ENCODE measurements at regions not wholly inside any gene's neighbourhood (a gene's known extent, or its start where the extent isn't known, plus 50 kb on each side); places are given as distances from the start of the nearest gene placed in this dataset.

- Histone ChIP-seq H4K20me1 (ENCODE audit: low read depth, low read length) (no peaks in the 10 kb centered on the region), H3F3A (ENCODE audit: insufficient read depth) (no peaks in the 10 kb centered on the region), H3K36me3 (ENCODE audit: low read length) (no peaks in the 10 kb centered on the region), H3K4me3 (ENCODE audit: insufficient read depth, low read length, poor library complexity, severe bottlenecking) (no peak overlapping the region), H2AFZ (ENCODE audit: low read depth, low read length, severe bottlenecking) (no peak overlapping the region), H3K9me2 (replicated peaks; ENCODE audit: insufficient read depth, low read length) (no peaks in the 10 kb centered on the region), H3K4me2 (ENCODE audit: low read depth, low read length, poor library complexity, severe bottlenecking) (no peak overlapping the region), H3K27ac (ENCODE audit: low read depth, low read length) (no peak overlapping the region), H3K79me2 (ENCODE audit: insufficient read depth, low read length) (no peaks in the 10 kb centered on the region), H3K9ac (ENCODE audit: low read length) (no peak overlapping the region), H3K9me3 (ENCODE audit: insufficient read depth, low read length) (no peaks in the 10 kb centered on the region), H3K27me3 (ENCODE audit: low read length) (no peaks in the 10 kb centered on the region)
- TF ChIP-seq EZH2phosphoT487 (conservative IDR thresholded peaks at IDR 0.05; ENCODE audit: low read length), result no peak
- TF ChIP-seq, protein P1, sequence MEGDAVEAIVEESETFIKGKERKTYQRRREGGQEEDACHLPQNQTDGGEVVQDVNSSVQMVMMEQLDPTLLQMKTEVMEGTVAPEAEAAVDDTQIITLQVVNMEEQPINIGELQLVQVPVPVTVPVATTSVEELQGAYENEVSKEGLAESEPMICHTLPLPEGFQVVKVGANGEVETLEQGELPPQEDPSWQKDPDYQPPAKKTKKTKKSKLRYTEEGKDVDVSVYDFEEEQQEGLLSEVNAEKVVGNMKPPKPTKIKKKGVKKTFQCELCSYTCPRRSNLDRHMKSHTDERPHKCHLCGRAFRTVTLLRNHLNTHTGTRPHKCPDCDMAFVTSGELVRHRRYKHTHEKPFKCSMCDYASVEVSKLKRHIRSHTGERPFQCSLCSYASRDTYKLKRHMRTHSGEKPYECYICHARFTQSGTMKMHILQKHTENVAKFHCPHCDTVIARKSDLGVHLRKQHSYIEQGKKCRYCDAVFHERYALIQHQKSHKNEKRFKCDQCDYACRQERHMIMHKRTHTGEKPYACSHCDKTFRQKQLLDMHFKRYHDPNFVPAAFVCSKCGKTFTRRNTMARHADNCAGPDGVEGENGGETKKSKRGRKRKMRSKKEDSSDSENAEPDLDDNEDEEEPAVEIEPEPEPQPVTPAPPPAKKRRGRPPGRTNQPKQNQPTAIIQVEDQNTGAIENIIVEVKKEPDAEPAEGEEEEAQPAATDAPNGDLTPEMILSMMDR (IDR thresholded peaks at IDR 0.05; ENCODE audit: insufficient read depth, low read length, poor library complexity, severe bottlenecking), result no peak
Measured at GRCh38 chr18:57906852-57907251, 103.7 kb upstream of the ATP8B1 start.

DNA sequence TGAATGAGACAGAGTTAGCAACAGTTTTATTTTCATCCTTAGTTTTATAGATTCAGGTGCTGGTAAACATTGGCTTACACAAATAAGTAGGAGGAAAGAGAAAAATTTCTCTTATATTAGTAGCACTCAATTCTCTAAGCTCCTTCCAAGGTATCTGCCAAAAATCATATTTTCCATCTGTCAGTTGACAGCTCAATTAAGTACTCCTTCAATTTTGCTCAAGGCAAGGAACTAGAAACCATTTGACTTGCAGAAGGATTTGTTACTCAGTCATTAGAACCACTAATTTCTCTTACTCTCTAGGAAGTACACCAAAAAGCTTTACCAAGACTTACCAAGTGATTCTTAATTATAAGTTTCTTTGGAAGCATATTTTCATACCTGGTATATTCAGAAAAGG, 101.4 kb upstream of the ATP8B1 start:
- no peaks in the 10 kb centered on the region for H3K79me2 ChIP-seq (ENCODE audit: insufficient read depth, low read length)
- no peaks in the 10 kb centered on the region for H3K9me2 ChIP-seq (replicated peaks; ENCODE audit: insufficient read depth, low read length)
- no peak overlapping the region for H3K4me2 ChIP-seq (ENCODE audit: low read depth, low read length, poor library complexity, severe bottlenecking)
- H4K20me1 ChIP-seq (ENCODE audit: low read depth, low read length), result no peaks in the 10 kb centered on the region
- no peak overlapping the region for H2AFZ ChIP-seq (ENCODE audit: low read depth, low read length, severe bottlenecking)
- H3K27ac ChIP-seq (ENCODE audit: low read depth, low read length), result no peak overlapping the region
- H3K4me3 ChIP-seq (ENCODE audit: insufficient read depth, low read length, poor library complexity, severe bottlenecking), result no peak overlapping the region
- no peaks in the 10 kb centered on the region for H3K9me3 ChIP-seq (ENCODE audit: insufficient read depth, low read length)
- H3K36me3 ChIP-seq (ENCODE audit: low read length), result no peaks in the 10 kb centered on the region
- no peak overlapping the region for H3K9ac ChIP-seq (ENCODE audit: low read length)
- TF ChIP-seq, protein P1 (IDR thresholded peaks at IDR 0.05; ENCODE audit: insufficient read depth, low read length, poor library complexity, severe bottlenecking), result no peak
- no peak for TF ChIP-seq EZH2phosphoT487 (conservative IDR thresholded peaks at IDR 0.05; ENCODE audit: low read length)
- no peaks in the 10 kb centered on the region for H3F3A ChIP-seq (ENCODE audit: insufficient read depth)
- H3K27me3 ChIP-seq (ENCODE audit: low read length), result no peaks in the 10 kb centered on the region

GRCh38 chr18:57902721-57903120, 99.6 kb upstream of the ATP8B1 start:
- no peak overlapping the region for H3K4me3 ChIP-seq (ENCODE audit: insufficient read depth, low read length, poor library complexity, severe bottlenecking)

More at GRCh38 chr18:57902721-57903120, 99.6 kb upstream of the ATP8B1 start:
- Histone ChIP-seq H3K4me2 (ENCODE audit: low read depth, low read length, poor library complexity, severe bottlenecking) (no peak overlapping the region), H3K27me3 (ENCODE audit: low read length) (no peaks in the 10 kb centered on the region; the same call in 1 of the 2 replicates), H3K9me3 (ENCODE audit: insufficient read depth, low read length) (no peaks in the 10 kb centered on the region), H3K9me2 (replicated peaks; ENCODE audit: insufficient read depth, low read length) (no peaks in the 10 kb centered on the region), H3K79me2 (ENCODE audit: insufficient read depth, low read length) (no peaks in the 10 kb centered on the region), H3F3A (ENCODE audit: insufficient read depth) (no peaks in the 10 kb centered on the region), H2AFZ (ENCODE audit: low read depth, low read length, severe bottlenecking) (no peak overlapping the region), H3K36me3 (ENCODE audit: low read length) (no peaks in the 10 kb centered on the region), H3K27ac (ENCODE audit: low read depth, low read length) (no peak overlapping the region), H4K20me1 (ENCODE audit: low read depth, low read length) (no peaks in the 10 kb centered on the region), H3K9ac (ENCODE audit: low read length) (no peak overlapping the region)
- no peak for TF ChIP-seq EZH2phosphoT487 (conservative IDR thresholded peaks at IDR 0.05; ENCODE audit: low read length)
- TF ChIP-seq, protein P1 (IDR thresholded peaks at IDR 0.05; ENCODE audit: insufficient read depth, low read length, poor library complexity, severe bottlenecking), result no peak
